ENCODE measurements at regions not wholly inside any gene's neighbourhood (a gene's known extent, or its start where the extent isn't known, plus 50 kb on each side); places are given as distances from the start of the nearest gene placed in this dataset.

DNA sequence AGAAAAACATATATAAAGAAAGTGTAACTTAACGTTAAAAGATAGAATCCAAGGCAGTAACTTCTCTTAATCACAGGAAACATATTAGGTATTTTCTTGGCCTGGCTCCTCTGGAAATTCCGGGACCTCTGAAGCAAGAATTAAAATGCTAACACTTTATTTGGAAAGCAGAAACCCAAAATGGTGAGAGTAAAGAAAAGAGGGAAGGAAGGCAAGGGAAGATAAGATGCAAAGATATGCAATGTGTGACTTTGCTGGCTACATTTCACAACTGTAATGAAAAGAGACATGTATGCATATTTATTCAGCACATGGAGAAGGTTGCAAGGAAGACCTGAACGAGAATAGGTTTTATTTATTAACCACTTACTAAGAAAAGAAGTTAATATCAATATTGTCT is 372.5 kb downstream of the TBL1XR1 start:
- no peak for ATAC-seq
- no peak for DNase-seq
- intact Hi-C loops (cut with DNase I, micrococcal nuclease): no loop called here
- no peaks in the 10 kb centered on the region for H3K9me3 ChIP-seq
- no peaks in the 10 kb centered on the region for H3K4me1 ChIP-seq (ENCODE audit: low read depth)
- TF ChIP-seq, protein P1, sequence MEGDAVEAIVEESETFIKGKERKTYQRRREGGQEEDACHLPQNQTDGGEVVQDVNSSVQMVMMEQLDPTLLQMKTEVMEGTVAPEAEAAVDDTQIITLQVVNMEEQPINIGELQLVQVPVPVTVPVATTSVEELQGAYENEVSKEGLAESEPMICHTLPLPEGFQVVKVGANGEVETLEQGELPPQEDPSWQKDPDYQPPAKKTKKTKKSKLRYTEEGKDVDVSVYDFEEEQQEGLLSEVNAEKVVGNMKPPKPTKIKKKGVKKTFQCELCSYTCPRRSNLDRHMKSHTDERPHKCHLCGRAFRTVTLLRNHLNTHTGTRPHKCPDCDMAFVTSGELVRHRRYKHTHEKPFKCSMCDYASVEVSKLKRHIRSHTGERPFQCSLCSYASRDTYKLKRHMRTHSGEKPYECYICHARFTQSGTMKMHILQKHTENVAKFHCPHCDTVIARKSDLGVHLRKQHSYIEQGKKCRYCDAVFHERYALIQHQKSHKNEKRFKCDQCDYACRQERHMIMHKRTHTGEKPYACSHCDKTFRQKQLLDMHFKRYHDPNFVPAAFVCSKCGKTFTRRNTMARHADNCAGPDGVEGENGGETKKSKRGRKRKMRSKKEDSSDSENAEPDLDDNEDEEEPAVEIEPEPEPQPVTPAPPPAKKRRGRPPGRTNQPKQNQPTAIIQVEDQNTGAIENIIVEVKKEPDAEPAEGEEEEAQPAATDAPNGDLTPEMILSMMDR (IDR thresholded peaks at IDR 0.05): no peak
- H3K36me3 ChIP-seq (ENCODE audit: low read depth): no peaks in the 10 kb centered on the region
- H3K4me3 ChIP-seq: no peak overlapping the region

DNA sequence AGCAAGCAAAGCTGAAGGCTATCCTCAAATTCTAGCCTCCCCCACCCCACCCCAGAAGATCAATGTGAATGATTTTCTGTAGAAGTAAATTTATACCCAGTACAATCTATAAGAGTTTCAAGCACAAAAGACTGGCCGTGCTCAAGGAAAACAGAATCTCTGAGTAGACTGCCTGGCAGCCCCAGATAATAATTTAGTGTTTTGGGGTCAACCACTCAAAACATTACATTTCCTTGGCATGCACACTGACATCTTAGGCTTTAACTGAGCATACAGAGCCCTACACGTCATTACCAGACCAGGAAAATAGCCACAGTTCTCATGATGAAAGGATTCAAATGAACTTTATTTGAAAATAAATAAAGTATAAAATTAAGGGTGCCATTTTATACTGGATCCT is 376.5 kb downstream of the TBL1XR1 start:
- ATAC-seq (no peak), DNase-seq (no peak)
- intact Hi-C loops (cut with DNase I, micrococcal nuclease): no loop called here
- TF ChIP-seq, protein P1 (IDR thresholded peaks at IDR 0.05): no peak
- H3K9me3 ChIP-seq: no peaks in the 10 kb centered on the region
- no peaks in the 10 kb centered on the region for H3K36me3 ChIP-seq (ENCODE audit: low read depth)
- no peak overlapping the region for H3K4me3 ChIP-seq
- no peaks in the 10 kb centered on the region for H3K4me1 ChIP-seq (ENCODE audit: low read depth)

DNA sequence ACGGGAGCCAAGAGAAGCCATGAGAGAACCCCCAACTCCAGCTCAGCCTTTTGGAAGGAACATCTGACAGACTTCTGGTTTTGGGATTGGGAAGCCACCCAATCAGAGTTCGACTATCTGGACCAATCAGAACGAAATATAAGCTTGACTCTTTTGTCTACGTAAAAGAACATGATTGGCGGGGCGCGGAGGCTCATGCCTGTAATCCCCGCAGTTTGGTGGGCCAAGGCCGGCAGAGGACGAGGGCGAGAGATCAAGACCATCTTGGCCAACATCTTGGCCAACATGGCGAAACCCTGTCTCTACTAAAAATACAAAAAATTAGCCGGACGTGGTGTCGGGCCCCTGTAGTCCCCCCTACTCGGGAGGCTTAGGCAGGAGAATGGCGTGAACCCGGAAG is 380.3 kb downstream of the TBL1XR1 start:
- H3K36me3 ChIP-seq (ENCODE audit: low read depth): no peaks in the 10 kb centered on the region
- no peaks in the 10 kb centered on the region for H3K4me1 ChIP-seq (ENCODE audit: low read depth)
- H3K9me3 ChIP-seq: no peaks in the 10 kb centered on the region
- intact Hi-C loops (cut with DNase I, micrococcal nuclease): no loop called here
- DNase-seq: no peak
- no peak overlapping the region for H3K4me3 ChIP-seq
- TF ChIP-seq, protein P1 (IDR thresholded peaks at IDR 0.05): no peak
- ATAC-seq: no peak

DNA sequence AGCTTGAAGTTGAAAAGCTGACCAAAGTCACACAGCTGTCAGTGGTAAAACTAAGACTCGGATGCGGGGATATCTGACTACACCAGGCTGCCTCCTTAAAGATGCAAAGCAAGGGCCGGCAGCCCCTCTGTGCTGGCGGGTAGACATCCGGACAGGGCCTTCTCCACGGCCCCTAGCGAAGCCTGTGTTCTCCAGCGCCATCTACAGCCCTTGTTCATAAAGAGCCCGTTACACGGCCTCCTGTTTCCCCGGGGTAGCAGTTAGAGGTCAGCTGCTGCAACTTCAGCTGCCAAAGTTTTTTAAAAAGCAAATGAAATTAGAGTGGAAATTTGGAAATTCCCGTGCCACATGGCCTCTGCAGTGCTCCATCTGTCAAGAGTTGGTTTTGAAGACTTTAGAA is 383.0 kb downstream of the TBL1XR1 start:
- DNase-seq (peak; percentile 45 to 77 (median 51)), ATAC-seq (peak; percentile 81)

DNA sequence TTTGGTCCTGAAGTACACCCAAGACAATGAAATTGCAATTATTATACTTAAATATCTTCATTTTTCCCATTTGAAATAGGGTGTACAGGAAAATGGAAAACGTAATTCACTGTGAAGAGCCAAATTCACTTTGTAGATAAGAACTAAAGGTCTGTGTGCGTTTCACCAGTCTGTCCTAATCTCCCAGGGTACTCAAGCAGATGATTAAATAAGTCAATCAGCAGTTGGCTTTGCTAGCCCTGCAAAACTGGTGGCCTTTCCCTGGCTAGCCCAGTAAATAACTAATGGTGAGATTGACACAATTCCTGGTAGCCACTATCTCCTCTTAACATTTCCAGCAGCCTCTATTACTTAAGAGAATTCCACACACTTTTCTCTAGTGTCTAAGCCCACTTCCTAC is 389.3 kb downstream of the TBL1XR1 start:
- ATAC-seq (no peak), DNase-seq (no peak)
- TF ChIP-seq, protein P1 (IDR thresholded peaks at IDR 0.05): no peak
- H3K4me3 ChIP-seq: no peak overlapping the region
- no peaks in the 10 kb centered on the region for H3K4me1 ChIP-seq (ENCODE audit: low read depth)
- intact Hi-C loops (cut with DNase I, micrococcal nuclease): no loop called here
- H3K9me3 ChIP-seq: no peaks in the 10 kb centered on the region
- H3K36me3 ChIP-seq (ENCODE audit: low read depth): no peaks in the 10 kb centered on the region

More for the DNA sequence above, 383.0 kb downstream of the TBL1XR1 start:
- Histone ChIP-seq H3K9me3 (no peaks in the 10 kb centered on the region), H3K4me1 (ENCODE audit: low read depth) (no peaks in the 10 kb centered on the region), H3K4me3 (no peak overlapping the region), H3K36me3 (ENCODE audit: low read depth) (no peaks in the 10 kb centered on the region)
- TF ChIP-seq, protein P1 (IDR thresholded peaks at IDR 0.05): peak; percentile 26
- intact Hi-C loops (cut with DNase I, micrococcal nuclease): no loop called here

DNA sequence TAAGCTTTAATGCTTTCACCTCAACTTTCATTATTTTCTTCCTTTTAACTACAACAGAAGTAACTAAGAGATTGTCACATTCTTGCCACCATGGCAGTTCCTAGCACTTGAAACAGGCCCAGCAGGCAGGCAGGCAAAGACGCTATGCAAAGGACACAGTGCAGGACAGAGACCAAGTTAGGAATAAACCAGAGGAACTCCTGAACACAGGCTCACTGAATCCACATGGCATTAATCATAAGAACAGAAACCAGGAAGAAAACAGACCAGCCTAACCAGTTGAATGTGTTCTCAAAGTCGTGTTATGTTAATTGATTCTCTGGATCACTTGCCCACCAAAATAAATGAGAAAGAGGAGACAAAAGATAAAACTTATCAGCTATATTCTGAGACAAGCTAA is 397.6 kb downstream of the TBL1XR1 start:
- peak in 2 of 3 donors; percentile 21 to 26 for DNase-seq
- ATAC-seq: peak; percentile 84
- H3K4me1 ChIP-seq (ENCODE audit: low read depth): peaks cover 12% of the 10 kb centered on the region

More for the DNA sequence above, 397.6 kb downstream of the TBL1XR1 start:
- TF ChIP-seq, protein P1 (IDR thresholded peaks at IDR 0.05): no peak
- no peak overlapping the region for H3K4me3 ChIP-seq
- no peaks in the 10 kb centered on the region for H3K9me3 ChIP-seq
- intact Hi-C loops (cut with DNase I, micrococcal nuclease): no loop called here
- no peaks in the 10 kb centered on the region for H3K36me3 ChIP-seq (ENCODE audit: low read depth)

Measured in mucosa of descending colon (tissue), 3 donors.